ENCODE measurements at regions not wholly inside any gene's neighbourhood (a gene's known extent, or its start where the extent isn't known, plus 50 kb on each side); places are given as distances from the start of the nearest gene placed in this dataset.

GRCh38 chr3:76038949-76039348 lies 253.6 kb upstream of the ZNF717 start:
- TF ChIP-seq CTCF (IDR thresholded peaks at IDR 0.05; ENCODE audit: borderline replicate concordance, extremely low read depth, low read length, poor library complexity, severe bottlenecking) (no peak), EZH2 (IDR thresholded peaks at IDR 0.05; ENCODE audit: borderline replicate concordance, low read depth, low read length, severe bottlenecking) (no peak)

All from DND-41 (cell line).